Fibroblast of gingiva (primary cell): ENCODE measurements at regions not wholly inside any gene's neighbourhood (a gene's known extent, or its start where the extent isn't known, plus 50 kb on each side); places are given as distances from the start of the nearest gene placed in this dataset.

ENCODE experiments used
- DNase-seq: peaks from one replicate; pipeline ENCODE4 v3.0.0-alpha.2; 2011; ENCODE audit warnings: low read depth

DNA sequence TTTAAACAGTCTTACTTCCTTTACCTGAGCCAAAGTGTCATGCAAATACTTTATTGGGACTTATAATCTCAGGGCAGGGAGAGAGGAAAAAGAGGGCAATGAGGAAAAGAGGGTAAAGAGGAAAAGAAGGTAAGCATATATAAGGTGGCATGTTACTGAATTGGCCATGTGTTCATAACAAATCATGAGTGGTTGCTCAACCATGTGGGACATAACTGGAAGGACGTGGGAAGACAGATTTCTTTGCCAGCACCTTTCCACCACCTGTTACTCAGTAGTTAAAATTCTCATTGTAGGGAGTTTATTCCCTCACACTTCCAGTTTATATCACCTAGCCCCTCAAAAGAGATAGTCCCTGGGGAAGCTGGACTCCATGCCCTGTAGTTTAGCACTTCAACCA is 54.7 kb upstream of the TPRG1 start:
- DNase-seq = no peak

DNA sequence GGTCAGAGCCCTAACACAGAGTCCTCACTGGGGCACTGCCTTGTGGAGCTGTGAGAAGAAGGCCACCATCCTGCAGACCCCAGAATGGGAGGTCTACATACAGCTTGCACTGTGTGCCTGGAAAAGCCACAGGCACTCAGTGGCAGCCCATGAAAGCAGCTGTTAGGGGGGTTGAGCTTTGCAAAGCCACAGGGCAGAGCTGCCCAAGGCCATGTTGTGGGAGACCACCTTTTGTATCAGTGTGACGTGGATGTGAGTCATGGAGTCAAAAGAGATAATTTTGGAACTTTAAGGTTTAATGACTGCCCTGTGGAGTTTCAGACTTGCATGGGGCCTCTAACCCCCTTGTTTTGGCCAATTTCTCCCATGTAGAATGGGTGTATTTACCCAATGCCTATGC is 52.9 kb upstream of the TPRG1 start:
- DNase-seq = no peak

DNA sequence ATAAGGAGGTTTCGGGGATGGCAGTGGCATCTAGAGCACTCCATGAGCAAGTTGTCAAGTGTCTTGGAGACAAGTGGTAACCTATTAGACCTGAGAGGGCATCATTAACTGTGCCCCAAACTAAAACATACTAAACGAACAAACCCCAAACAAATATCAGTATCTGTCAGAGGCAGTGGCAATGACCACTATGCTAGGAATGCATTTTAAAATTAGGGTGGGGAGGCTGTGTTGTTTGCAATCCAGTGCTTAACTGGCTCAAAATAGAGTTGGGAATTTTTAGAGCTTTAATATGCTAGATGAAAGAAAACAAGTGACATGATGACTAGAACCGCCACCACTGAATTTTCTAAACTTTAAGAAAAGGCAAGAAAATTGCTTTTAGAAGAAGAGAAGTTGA is 51.8 kb upstream of the TPRG1 start:
- no peak for DNase-seq

DNA sequence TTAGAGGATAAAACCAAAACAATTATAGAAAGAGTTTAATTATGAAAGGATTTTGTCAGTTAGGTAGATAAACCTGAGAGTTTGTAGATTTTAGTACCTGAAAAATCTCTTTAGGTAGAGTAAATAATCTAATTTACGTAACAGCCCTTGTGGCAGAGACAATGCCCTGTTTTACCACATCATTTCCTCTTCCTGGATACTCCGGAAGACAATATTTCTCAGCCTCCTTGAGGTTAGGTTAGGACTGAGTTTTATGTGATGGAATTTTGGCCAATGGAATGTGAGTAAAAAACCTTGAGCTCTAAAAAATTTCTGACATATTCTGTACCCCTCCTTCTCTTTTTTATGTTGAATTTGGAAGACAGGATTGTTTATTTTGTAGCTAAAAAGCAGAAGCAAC is 50.7 kb upstream of the TPRG1 start:
- no peak for DNase-seq
